HepG2 (cell line): ENCODE measurements at regions not wholly inside any gene's neighbourhood (a gene's known extent, or its start where the extent isn't known, plus 50 kb on each side); places are given as distances from the start of the nearest gene placed in this dataset.

Experiments
- KIAA2018 ChIP-seq: sonication (generic); formaldehyde crosslinking; IDR thresholded peaks from 2 replicates; pipeline ENCODE4 v1.5.0; 2020; ENCODE audit warnings: mild to moderate bottlenecking, missing genetic modification reagents, borderline replicate concordance
- SNAPC2 ChIP-seq: sonication (generic); formaldehyde crosslinking; IDR thresholded peaks from 2 replicates; pipeline ENCODE4 v1.8.1; 2022; ENCODE audit warnings: mild to moderate bottlenecking, missing genetic modification reagents

DNA sequence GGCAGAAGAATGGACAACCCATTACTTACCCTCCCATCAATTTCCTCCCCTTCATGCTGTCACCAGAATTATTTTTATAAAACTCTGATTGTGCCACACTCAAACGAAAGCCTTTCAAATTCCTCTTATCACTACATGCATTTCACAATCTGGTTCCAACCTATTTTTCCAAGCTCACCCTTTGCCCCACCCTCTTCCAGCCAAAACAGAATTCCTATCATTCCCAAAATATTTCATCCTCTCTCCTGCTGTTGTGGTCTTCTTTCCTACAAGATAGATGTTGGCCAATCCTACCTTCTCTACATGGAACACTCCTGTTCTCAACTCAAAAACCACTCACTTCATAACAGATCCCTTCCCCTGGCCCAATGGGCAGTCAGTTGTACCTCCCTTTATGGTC is 111.5 kb downstream of the ELAPOR2 start:
- no peak for TF ChIP-seq SNAPC2 (CRISPR knock-in tag)
- TF ChIP-seq KIAA2018 (CRISPR knock-in tag) = no peak
